T-helper 1 cell treated with Interleukin-12 subunit alpha and Interleukin-12 subunit beta and Interleukin-4 antibody, amounts not matched to agents 30 μg/mL and 1 μg/mL, for 36 hours (primary cell): ENCODE measurements at regions not wholly inside any gene's neighbourhood (a gene's known extent, or its start where the extent isn't known, plus 50 kb on each side); places are given as distances from the start of the nearest gene placed in this dataset.

Experiments
- H3K27ac Mint-ChIP-seq: one replicate; pipeline ENCODE4 v1.8.0; 2021; ENCODE audit warnings: mild to moderate bottlenecking, mixed read lengths
- H3K27me3 Mint-ChIP-seq: one replicate; pipeline ENCODE4 v1.8.0; 2021; ENCODE audit warnings: low read depth, mixed read lengths
- H3K36me3 Mint-ChIP-seq: one replicate; pipeline ENCODE4 v1.8.0; 2021; ENCODE audit warnings: low read depth, mixed read lengths
- H3K4me1 Mint-ChIP-seq: one replicate; pipeline ENCODE4 v1.8.0; 2021; ENCODE audit warnings: low read depth, mixed read lengths
- H3K4me3 Mint-ChIP-seq: one replicate; pipeline ENCODE4 v1.8.0; 2021; ENCODE audit warnings: mild to moderate bottlenecking, moderate library complexity, mixed read lengths
- H3K9me3 Mint-ChIP-seq: one replicate; pipeline ENCODE4 v1.8.0; 2021; ENCODE audit warnings: mixed read lengths

DNA sequence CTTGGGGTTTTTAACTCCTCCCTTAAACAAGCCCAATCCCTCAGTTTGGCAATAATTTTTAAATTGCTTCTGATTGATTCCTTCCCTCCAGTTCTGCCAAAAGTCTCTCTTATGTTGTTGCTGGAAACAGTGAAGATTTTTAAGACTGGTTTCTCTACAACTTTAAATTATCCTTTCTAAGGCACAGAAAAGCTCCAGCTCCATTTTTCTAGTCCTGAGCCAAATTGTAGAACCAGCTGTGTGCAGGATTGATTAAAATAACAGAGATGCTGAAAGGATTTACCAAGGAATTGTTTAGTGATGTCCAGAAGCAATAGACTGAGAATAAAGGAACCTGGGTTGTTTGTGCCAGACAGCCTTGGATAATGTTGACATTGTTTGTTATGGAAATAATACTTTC is 111.3 kb downstream of the NUDT12 start:
- H3K9me3 Mint-ChIP-seq, result no peaks in the 10 kb centered on the region
- H3K4me3 Mint-ChIP-seq, result no peak overlapping the region
- no peaks in the 10 kb centered on the region for H3K36me3 Mint-ChIP-seq
- no peak overlapping the region for H3K27ac Mint-ChIP-seq
- H3K4me1 Mint-ChIP-seq, result peaks cover 2% of the 10 kb centered on the region
- peaks cover 4% of the 10 kb centered on the region for H3K27me3 Mint-ChIP-seq

GRCh38 chr5:103450333-103451061 is 112.1 kb downstream of the NUDT12 start:
- no peak overlapping the region for H3K4me3 Mint-ChIP-seq
- no peaks in the 10 kb centered on the region for H3K9me3 Mint-ChIP-seq
- H3K27me3 Mint-ChIP-seq, result peaks cover 4% of the 10 kb centered on the region
- H3K4me1 Mint-ChIP-seq, result peaks cover 2% of the 10 kb centered on the region
- no peaks in the 10 kb centered on the region for H3K36me3 Mint-ChIP-seq
- H3K27ac Mint-ChIP-seq, result no peak overlapping the region

DNA sequence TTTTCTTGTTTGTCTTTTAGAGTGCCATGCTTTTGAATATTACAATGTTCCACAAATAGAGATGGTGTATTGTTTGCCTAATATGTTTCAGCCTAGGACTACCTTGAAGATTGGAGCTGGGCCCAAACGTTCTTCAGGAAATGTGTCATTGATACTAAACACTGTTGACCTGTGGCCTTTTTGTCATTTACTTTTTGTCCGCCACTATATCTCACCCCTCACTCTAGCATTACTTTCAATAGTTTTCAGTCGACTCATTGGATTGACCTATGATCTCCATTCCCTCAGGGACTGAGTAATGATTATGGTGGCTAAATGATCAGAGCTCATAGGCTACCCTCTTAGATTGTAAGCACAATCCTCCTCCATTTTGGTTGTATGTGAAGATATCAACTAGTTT is 115.8 kb downstream of the NUDT12 start:
- Mint-ChIP-seq H3K27me3 (peaks cover 4% of the 10 kb centered on the region), H3K9me3 (no peaks in the 10 kb centered on the region), H3K36me3 (no peaks in the 10 kb centered on the region), H3K27ac (no peak overlapping the region), H3K4me3 (no peak overlapping the region), H3K4me1 (peaks cover 4% of the 10 kb centered on the region)

- Mint-ChIP-seq H3K4me3 (no peak overlapping the region), H3K4me1 (peaks cover 4% of the 10 kb centered on the region), H3K27me3 (peaks cover under 1% of the 10 kb centered on the region), H3K9me3 (no peaks in the 10 kb centered on the region), H3K27ac (no peak overlapping the region), H3K36me3 (no peaks in the 10 kb centered on the region)
Observed at GRCh38 chr5:103445426-103446035, 117.1 kb downstream of the NUDT12 start.

- no peak overlapping the region for H3K27ac Mint-ChIP-seq
- H3K27me3 Mint-ChIP-seq, result no peaks in the 10 kb centered on the region
- H3K9me3 Mint-ChIP-seq, result peaks cover 5% of the 10 kb centered on the region
- peaks cover 4% of the 10 kb centered on the region for H3K4me1 Mint-ChIP-seq
- no peak overlapping the region for H3K4me3 Mint-ChIP-seq
- no peaks in the 10 kb centered on the region for H3K36me3 Mint-ChIP-seq
Observed at GRCh38 chr5:103444333-103445038, 118.1 kb downstream of the NUDT12 start.

- Mint-ChIP-seq H3K36me3 (no peaks in the 10 kb centered on the region), H3K9me3 (peaks cover 6% of the 10 kb centered on the region), H3K27me3 (no peaks in the 10 kb centered on the region), H3K27ac (no peak overlapping the region), H3K4me1 (peaks cover 4% of the 10 kb centered on the region), H3K4me3 (no peak overlapping the region)
Observed at GRCh38 chr5:103442750-103443149, 119.8 kb downstream of the NUDT12 start.

- H3K9me3 Mint-ChIP-seq, result peaks cover 6% of the 10 kb centered on the region
- no peaks in the 10 kb centered on the region for H3K27me3 Mint-ChIP-seq
- no peak overlapping the region for H3K27ac Mint-ChIP-seq
Observed at GRCh38 chr5:103441523-103441922, 121.1 kb downstream of the NUDT12 start.

DNA sequence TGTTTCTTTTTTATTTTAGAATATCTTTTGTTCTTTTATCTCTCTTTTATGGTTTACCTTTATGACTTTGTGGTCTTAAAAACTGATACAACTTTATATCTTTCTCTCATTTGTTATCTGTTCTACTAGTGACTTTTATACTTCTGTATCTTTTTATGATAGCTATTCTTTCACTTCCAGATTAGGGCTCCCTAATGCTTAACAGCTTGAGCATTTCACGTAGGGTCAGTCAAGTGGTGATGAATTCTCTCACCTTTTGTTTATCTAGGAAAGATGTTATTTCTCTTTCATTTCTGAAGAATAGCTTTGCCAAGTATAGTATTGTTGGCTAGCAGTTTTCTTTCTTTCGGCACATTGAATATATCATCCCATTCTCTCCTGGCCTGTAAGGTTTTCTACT is 123.6 kb downstream of the NUDT12 start:
- H3K27me3 Mint-ChIP-seq, result no peaks in the 10 kb centered on the region
- peaks cover 6% of the 10 kb centered on the region for H3K9me3 Mint-ChIP-seq
- H3K36me3 Mint-ChIP-seq, result no peaks in the 10 kb centered on the region
- no peak overlapping the region for H3K27ac Mint-ChIP-seq
- H3K4me3 Mint-ChIP-seq, result no peak overlapping the region
- no peaks in the 10 kb centered on the region for H3K4me1 Mint-ChIP-seq

More at GRCh38 chr5:103441523-103441922, 121.1 kb downstream of the NUDT12 start:
- Mint-ChIP-seq H3K4me1 (peaks cover 2% of the 10 kb centered on the region), H3K4me3 (no peak overlapping the region), H3K36me3 (no peaks in the 10 kb centered on the region)

- no peaks in the 10 kb centered on the region for H3K4me1 Mint-ChIP-seq
- peaks cover 6% of the 10 kb centered on the region for H3K9me3 Mint-ChIP-seq
- H3K27ac Mint-ChIP-seq, result no peak overlapping the region
- no peaks in the 10 kb centered on the region for H3K27me3 Mint-ChIP-seq
- no peaks in the 10 kb centered on the region for H3K36me3 Mint-ChIP-seq
- H3K4me3 Mint-ChIP-seq, result no peak overlapping the region
Observed at GRCh38 chr5:103436656-103437055, 125.9 kb downstream of the NUDT12 start.

DNA sequence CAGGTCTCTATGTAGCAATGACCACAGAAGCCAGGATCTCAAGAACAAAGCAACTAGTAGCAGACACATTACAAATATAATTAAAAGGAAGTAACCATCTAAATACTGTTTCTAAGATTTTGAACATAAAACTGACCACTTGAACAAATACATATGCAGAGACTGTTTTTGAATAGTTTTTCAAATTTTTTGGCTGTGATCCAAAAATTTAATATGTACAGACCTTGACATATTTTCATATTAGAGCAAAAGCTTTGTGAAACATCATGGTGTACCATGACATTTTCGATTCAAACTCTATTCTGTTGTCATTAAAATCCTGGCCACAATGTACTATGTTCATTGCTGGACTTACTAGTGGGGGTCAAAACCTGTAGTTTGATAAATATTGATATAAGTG is 126.5 kb downstream of the NUDT12 start:
- H3K4me3 Mint-ChIP-seq, result no peak overlapping the region
- H3K27me3 Mint-ChIP-seq, result no peaks in the 10 kb centered on the region
- peaks cover 6% of the 10 kb centered on the region for H3K9me3 Mint-ChIP-seq
- H3K27ac Mint-ChIP-seq, result no peak overlapping the region
- no peaks in the 10 kb centered on the region for H3K4me1 Mint-ChIP-seq
- no peaks in the 10 kb centered on the region for H3K36me3 Mint-ChIP-seq

GRCh38 chr5:103435136-103435889 is 127.3 kb downstream of the NUDT12 start:
- Mint-ChIP-seq H3K4me1 (no peaks in the 10 kb centered on the region), H3K36me3 (no peaks in the 10 kb centered on the region), H3K27ac (no peak overlapping the region), H3K4me3 (no peak overlapping the region), H3K27me3 (no peaks in the 10 kb centered on the region), H3K9me3 (peaks cover 6% of the 10 kb centered on the region)

- no peaks in the 10 kb centered on the region for H3K36me3 Mint-ChIP-seq
- no peak overlapping the region for H3K27ac Mint-ChIP-seq
- H3K27me3 Mint-ChIP-seq, result no peaks in the 10 kb centered on the region
- no peaks in the 10 kb centered on the region for H3K4me1 Mint-ChIP-seq
- H3K4me3 Mint-ChIP-seq, result no peak overlapping the region
- no peaks in the 10 kb centered on the region for H3K9me3 Mint-ChIP-seq
Observed at GRCh38 chr5:103434057-103434456, 128.5 kb downstream of the NUDT12 start.

GRCh38 chr5:103433211-103433610 is 129.4 kb downstream of the NUDT12 start:
- no peaks in the 10 kb centered on the region for H3K4me1 Mint-ChIP-seq
- no peak overlapping the region for H3K4me3 Mint-ChIP-seq
- no peaks in the 10 kb centered on the region for H3K9me3 Mint-ChIP-seq
- no peaks in the 10 kb centered on the region for H3K27me3 Mint-ChIP-seq
- no peaks in the 10 kb centered on the region for H3K36me3 Mint-ChIP-seq
- H3K27ac Mint-ChIP-seq, result no peak overlapping the region

DNA sequence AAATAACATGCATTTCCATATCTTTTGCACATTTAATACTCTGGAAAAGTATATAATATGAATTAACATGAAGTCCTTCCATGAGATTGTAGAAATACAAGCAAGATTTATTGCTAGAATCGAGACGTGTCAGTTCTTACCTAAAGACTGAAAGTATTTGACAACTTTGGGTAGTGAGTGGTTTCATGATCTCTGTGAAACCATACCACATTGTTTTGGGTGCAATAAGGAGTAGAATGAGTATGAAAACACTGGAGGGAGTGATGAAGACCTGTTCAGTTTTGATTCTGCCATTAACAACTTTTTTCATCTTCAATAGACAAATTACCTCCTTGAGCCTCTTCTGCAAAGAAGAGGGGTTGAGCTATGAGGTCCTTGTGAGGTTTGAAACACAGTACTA is 133.7 kb downstream of the NUDT12 start:
- Mint-ChIP-seq H3K4me3 (no peak overlapping the region), H3K27ac (no peak overlapping the region), H3K36me3 (no peaks in the 10 kb centered on the region), H3K27me3 (peaks cover 5% of the 10 kb centered on the region), H3K9me3 (no peaks in the 10 kb centered on the region), H3K4me1 (no peaks in the 10 kb centered on the region)
